OCI-LY1 (cell line): ENCODE measurements at regions not wholly inside any gene's neighbourhood (a gene's known extent, or its start where the extent isn't known, plus 50 kb on each side); places are given as distances from the start of the nearest gene placed in this dataset.

Experiments
- H2AFZ ChIP-seq: fragments of 200-600 bp; sonication (generic), shearing (Covaris generic); 2 replicates; pipeline ENCODE4 v1.6.0; 2014; ENCODE audit warnings: antibody characterized with exemption, mild to moderate bottlenecking, low read length
- H3F3A ChIP-seq: fragments of 200-600 bp; sonication (generic), shearing (Covaris generic); 2 replicates; pipeline ENCODE4 v1.6.0; 2014; ENCODE audit warnings: mild to moderate bottlenecking, antibody characterized with exemption, low read length, moderate library complexity; ENCODE audit not compliant: insufficient read depth
- H3K27ac ChIP-seq: fragments of 200-600 bp; sonication (generic); 2 replicates; pipeline ENCODE4 v1.5.1; 2014; ENCODE audit warnings: low read length, mixed run types, mild to moderate bottlenecking, low read depth; ENCODE audit not compliant: poor library complexity, severe bottlenecking
- H3K27me3 ChIP-seq: fragments of 200-600 bp; sonication (generic); 2 replicates; pipeline ENCODE4 v1.6.0; 2014; ENCODE audit warnings: antibody characterized with exemption, mild to moderate bottlenecking, low read length, moderate library complexity; ENCODE audit not compliant: insufficient read depth
- H3K36me3 ChIP-seq: fragments of 200-600 bp; sonication (generic); 2 replicates; pipeline ENCODE4 v1.6.1; 2014; ENCODE audit warnings: mild to moderate bottlenecking, antibody characterized with exemption, low read length, moderate library complexity, mixed read lengths; ENCODE audit not compliant: insufficient read depth
- H3K4me1 ChIP-seq: fragments of 200-600 bp; sonication (generic); 2 replicates; pipeline ENCODE4 v1.5.1; 2014; ENCODE audit warnings: mild to moderate bottlenecking, low read length, moderate library complexity; ENCODE audit not compliant: insufficient read depth, severe bottlenecking
- H3K4me2 ChIP-seq: fragments of 200-600 bp; sonication (generic), shearing (Covaris generic); 2 replicates; pipeline ENCODE4 v1.6.1; 2014; ENCODE audit warnings: low read length
- H3K4me3 ChIP-seq: fragments of 200-600 bp; sonication (generic); 2 replicates; pipeline ENCODE4 v1.5.1; 2014; ENCODE audit warnings: low read length, low read depth, mild to moderate bottlenecking, mixed read lengths; ENCODE audit not compliant: poor library complexity, severe bottlenecking
- H3K79me2 ChIP-seq: fragments of 200-600 bp; shearing (Covaris generic); 2 replicates; pipeline ENCODE4 v1.6.1; 2016; ENCODE audit warnings: mixed run types, low read length, mixed read lengths; ENCODE audit not compliant: insufficient read depth
- H3K9ac ChIP-seq: fragments of 200-600 bp; sonication (generic), shearing (Covaris generic); 2 replicates; pipeline ENCODE4 v1.6.1; 2014; ENCODE audit warnings: mild to moderate bottlenecking, low read length, mixed read lengths
- H3K9me2 ChIP-seq: fragments of 200-600 bp; sonication (generic), shearing (Covaris generic); 2 replicates; pipeline ENCODE4 v1.6.1; 2014; ENCODE audit warnings: low read depth, mild to moderate bottlenecking, low read length, mixed read lengths
- H3K9me3 ChIP-seq: fragments of 200-600 bp; shearing (Covaris generic); 2 replicates; pipeline ENCODE4 v1.6.1; 2014; ENCODE audit warnings: low read length, mixed read lengths
- H4K20me1 ChIP-seq: fragments of 200-600 bp; sonication (generic), shearing (Covaris generic); 2 replicates; pipeline ENCODE4 v1.6.0; 2016; ENCODE audit warnings: mild to moderate bottlenecking, low read length; ENCODE audit not compliant: insufficient read depth
- CTCF ChIP-seq: fragments of 200-600 bp; sonication (generic), shearing (Covaris generic); IDR thresholded peaks from 2 replicates; pipeline ENCODE4 v1.5.1; 2017; ENCODE audit warnings: mild to moderate bottlenecking, antibody characterized with exemption, low read length, moderate library complexity, mixed read lengths
- EZH2 ChIP-seq: fragments of 200-600 bp; sonication (generic), shearing (Covaris generic); IDR thresholded peaks from 2 replicates; pipeline ENCODE4 v1.8.0; 2017; ENCODE audit warnings: borderline replicate concordance, mixed run types, mild to moderate bottlenecking, antibody characterized with exemption, low read length, moderate library complexity, mixed read lengths

- Histone ChIP-seq H4K20me1 (no peaks in the 10 kb centered on the region), H3K27me3 (no peaks in the 10 kb centered on the region), H3K4me1 (no peaks in the 10 kb centered on the region), H2AFZ (no peak overlapping the region), H3K9me2 (no peaks in the 10 kb centered on the region), H3K79me2 (no peaks in the 10 kb centered on the region), H3K36me3 (no peaks in the 10 kb centered on the region), H3K4me3 (no peak overlapping the region), H3K9me3 (no peaks in the 10 kb centered on the region), H3F3A (no peaks in the 10 kb centered on the region), H3K9ac (no peak overlapping the region), H3K27ac (no peak overlapping the region), H3K4me2 (no peak overlapping the region)
- no peak for TF ChIP-seq EZH2
- no peak for TF ChIP-seq CTCF
These were observed 168.0 kb upstream of the THRB start for GRCh38 chr3:24662449-24663345.

- no peaks in the 10 kb centered on the region for H3K79me2 ChIP-seq
- H3K27ac ChIP-seq, result no peak overlapping the region
- H3K27me3 ChIP-seq, result no peaks in the 10 kb centered on the region
- H3K4me3 ChIP-seq, result no peak overlapping the region
- H3K9me3 ChIP-seq, result no peaks in the 10 kb centered on the region
- H3F3A ChIP-seq, result no peaks in the 10 kb centered on the region
- H3K4me1 ChIP-seq, result no peaks in the 10 kb centered on the region
- H2AFZ ChIP-seq, result no peak overlapping the region
- H3K4me2 ChIP-seq, result no peak overlapping the region
- TF ChIP-seq CTCF, result no peak
- TF ChIP-seq EZH2, result no peak
- H3K36me3 ChIP-seq, result no peaks in the 10 kb centered on the region
- no peaks in the 10 kb centered on the region for H3K9me2 ChIP-seq
- H3K9ac ChIP-seq, result no peak overlapping the region
- H4K20me1 ChIP-seq, result no peaks in the 10 kb centered on the region
These were observed 168.8 kb upstream of the THRB start for GRCh38 chr3:24663406-24663805.

- Histone ChIP-seq H3F3A (no peaks in the 10 kb centered on the region), H3K27ac (no peak overlapping the region), H3K9me2 (no peaks in the 10 kb centered on the region), H3K27me3 (no peaks in the 10 kb centered on the region), H3K9ac (no peak overlapping the region), H3K4me3 (no peak overlapping the region), H3K9me3 (no peaks in the 10 kb centered on the region), H3K4me2 (no peak overlapping the region), H2AFZ (no peak overlapping the region), H3K36me3 (no peaks in the 10 kb centered on the region), H4K20me1 (no peaks in the 10 kb centered on the region), H3K79me2 (no peaks in the 10 kb centered on the region), H3K4me1 (no peaks in the 10 kb centered on the region)
- TF ChIP-seq EZH2, result no peak
- TF ChIP-seq CTCF, result no peak
These were observed 173.4 kb upstream of the THRB start for GRCh38 chr3:24668039-24668438.
